MV-4-11 (cell line): ENCODE measurements at regions not wholly inside any gene's neighbourhood (a gene's known extent, or its start where the extent isn't known, plus 50 kb on each side); places are given as distances from the start of the nearest gene placed in this dataset.

Source experiments
- DNase-seq: peaks from one replicate; lab custom pipeline; 2025; lab: John Stamatoyannopoulos, UW

DNA sequence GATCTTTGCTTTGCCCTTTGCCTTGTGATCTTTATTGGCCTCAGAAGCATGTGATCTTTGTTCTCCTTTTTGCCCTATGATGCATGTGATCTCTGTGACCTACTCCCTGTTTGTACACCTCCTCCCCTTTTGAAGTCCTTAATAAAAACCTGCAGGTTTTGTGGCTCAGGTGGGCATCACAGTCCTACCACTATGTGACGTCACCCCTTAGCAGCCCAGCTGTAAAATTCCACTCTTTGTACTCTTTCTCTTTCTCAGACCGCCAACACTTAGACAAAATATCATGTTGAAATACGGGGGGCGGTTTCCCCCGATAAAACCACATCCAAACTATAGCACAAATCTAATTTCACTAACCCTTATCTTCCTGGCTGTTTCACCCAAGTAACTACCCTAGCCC lies 76.7 kb upstream of the RAPGEF4 start:
- no peak for DNase-seq

DNA sequence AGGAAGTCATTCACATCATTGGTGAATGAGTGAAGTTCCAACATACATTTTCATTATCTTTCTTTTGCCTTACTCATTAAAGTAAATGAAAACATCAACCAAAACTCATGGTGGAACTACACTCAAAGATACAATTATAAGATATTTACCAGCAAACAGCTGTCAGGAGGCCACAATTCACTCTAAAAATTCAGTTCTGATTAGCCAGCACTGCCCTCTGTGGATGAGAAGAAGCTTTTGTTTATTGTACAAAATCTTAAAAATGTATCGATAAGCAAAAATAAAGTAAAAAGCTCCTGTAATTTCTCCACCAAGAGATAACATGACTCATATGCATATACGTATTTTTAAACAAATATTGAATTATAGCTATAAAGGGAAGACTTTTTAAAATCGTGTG lies 73.5 kb upstream of the RAPGEF4 start:
- DNase-seq, result no peak

DNA sequence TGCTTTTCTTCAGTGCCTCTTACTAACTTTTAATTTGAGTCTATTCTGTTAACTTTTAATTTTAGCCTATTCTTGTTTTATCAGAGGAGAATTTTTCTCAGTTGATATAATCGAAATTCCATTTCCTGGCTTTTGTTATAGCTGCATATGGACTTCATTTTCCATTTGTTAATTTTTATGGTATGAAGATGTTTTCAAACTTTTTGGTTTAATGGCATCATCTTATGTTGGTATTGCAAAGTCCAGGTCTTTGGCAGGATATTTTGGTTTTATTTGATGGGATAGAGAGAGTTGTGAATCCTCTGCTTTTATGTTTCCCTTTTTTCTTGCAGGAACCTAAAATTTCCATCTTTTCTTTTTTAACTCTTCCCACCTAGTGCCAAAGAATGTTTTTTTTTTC lies 70.9 kb upstream of the RAPGEF4 start:
- no peak for DNase-seq

DNA sequence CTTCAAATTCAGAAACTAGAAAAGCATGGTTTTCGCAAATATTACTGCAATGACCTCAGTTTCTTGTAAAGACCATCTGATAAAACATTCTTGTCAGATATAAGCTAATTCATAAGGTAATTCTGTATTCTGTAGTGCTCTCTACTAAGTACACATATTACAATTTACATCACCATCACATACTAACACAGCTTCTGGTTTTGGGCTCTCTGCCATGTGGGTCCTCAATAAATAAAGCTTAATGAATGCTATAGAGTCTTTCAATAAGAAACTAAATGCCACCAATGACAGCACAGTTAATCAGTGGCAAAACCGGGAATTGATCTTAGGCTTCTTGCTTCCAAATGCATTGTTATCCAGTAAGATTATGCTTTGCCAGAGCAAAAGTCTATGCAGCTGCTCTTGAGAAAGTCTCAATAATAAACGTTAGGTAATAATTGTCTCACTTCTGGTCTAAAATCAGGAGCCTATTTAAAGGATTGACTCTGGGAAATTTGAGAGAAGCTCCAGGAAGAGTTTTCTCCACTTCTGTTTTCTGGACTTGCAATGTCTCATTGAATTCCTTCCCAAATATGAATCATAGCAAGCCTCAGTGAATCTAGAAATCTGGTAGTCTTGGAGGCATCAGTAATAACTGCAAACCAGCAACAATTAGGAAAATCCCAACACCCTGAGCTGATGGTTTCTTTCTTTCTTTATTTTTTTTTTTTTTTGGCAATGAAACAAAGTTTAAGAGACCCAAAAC lies 67.9 kb upstream of the RAPGEF4 start:
- no peak for DNase-seq

DNA sequence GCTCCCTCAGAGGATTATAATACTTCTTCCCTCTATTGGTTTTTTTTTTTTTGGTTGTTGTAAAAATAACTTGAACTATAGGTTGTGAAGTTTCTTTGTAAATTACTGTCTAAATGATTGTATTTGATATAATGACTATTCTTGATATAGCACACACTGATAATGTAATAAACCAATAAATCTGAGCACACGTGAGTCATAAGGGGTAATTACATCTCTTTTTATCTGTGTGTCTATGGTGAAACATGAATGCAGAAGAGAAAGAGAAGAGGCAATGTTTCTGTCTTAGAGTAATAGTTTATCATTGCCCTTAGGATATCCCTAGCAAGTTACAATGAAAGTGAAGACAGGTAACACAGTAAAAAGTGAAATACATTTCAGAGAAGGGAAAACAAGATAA lies 64.1 kb upstream of the RAPGEF4 start:
- DNase-seq, result no peak

DNA sequence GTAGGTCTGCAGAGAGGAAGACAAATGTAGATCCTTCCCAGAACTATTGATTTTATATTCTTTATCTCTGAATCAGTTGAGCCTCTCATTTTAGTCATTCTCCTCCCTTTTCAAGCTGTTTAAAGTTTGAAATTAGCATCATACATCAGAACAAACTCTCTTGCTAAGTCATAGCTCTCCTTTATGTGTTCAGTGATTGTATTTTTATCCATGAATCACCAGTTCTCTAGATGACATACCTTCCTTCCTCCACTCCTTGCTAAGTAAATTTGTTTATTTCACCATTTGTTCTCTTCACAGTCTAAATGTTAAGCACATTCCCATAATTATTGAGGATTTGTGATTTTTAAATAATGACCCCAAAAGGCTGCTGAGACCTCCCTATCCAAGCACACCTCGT lies 63.5 kb upstream of the RAPGEF4 start:
- DNase-seq, result no peak

DNA sequence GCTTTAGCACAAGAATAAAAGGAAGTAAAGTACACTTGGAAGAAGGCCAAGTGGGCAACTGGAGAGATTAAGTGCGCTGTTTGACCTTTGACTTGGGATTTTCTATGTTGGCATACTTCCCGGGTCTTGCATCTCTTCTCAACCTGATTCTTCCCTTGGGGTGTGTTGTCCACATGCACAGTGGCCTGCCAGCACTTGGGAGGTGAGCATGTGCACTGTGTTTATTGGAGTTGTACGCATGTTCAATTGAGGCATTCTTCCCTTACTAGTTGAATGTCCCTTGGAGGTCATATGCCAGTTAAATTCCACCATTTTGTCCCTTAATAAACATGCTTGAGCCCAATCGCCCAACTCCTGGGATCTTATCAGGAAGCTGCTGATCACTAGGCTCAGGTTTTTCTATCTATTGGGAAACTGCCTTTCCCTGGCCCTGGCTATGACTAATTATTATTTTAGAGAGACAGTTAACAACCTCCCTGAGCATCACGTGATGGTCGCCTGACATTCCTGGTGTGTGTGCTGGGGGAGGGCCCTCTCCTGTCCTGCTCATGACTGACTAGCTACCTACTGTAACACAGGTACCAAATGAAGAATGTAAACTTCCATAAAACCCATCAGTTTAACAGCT lies 62.5 kb upstream of the RAPGEF4 start:
- no peak for DNase-seq

DNA sequence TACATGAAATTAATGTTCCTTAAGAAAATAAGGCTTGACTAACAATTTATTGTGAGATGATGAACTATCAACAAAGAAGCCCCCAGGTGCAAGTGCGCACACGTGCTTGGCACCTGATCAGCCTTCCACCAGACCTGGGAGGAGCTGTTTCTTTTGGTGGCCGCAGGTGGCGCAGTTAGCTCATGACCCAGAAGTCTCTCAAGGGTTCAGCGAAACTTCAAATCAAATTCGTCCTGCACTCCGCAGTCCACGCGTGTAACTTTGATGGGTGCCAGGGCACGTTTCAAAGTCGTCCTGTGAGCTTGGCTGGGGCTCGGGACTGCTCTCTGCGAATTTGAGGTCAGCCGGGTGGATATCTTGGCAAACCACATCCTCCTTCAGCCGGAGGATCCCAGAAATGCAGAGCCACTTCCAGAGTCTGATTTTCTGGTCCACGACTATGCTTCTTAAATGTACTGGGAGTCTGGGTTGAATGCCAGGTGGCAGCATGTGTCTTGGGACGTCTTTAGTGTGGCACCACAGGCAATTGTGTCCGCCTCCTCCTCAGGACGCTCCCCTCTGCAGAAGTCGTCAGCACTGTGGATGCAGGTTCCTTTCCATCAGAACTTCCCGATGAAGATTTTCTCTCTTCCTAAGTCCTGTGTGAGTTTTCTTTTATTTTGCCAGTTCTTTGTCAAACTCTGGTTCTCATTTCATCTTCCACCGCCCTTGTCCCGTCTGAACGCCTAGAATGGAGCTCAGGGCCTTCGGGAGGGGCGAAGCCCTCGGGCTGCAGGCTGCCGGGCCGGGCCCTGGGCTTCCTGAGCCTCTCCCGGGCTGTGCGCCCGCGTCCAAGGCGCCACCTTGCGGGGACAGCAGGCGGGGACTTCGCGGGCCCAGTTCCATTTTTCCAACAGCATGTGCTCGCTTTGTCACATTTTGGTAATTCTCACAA lies 61.3 kb upstream of the RAPGEF4 start:
- DNase-seq, result peak; percentile 13

DNA sequence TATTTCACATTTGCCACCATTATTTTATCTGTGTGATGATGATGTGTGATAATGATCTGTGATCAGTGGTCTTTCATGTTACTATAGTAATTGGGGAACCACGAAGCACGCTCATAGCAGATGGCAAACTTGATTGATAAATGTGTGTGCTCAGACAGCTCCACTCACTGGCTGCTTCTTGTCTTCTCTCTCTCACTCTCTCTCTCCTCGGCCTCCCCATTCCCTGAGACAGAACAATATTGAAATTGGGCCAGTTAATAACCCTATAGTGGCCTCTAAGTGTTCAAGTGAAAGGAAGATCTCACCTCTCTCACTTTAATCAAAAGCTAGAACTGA lies 60.7 kb upstream of the RAPGEF4 start:
- no peak for DNase-seq

DNA sequence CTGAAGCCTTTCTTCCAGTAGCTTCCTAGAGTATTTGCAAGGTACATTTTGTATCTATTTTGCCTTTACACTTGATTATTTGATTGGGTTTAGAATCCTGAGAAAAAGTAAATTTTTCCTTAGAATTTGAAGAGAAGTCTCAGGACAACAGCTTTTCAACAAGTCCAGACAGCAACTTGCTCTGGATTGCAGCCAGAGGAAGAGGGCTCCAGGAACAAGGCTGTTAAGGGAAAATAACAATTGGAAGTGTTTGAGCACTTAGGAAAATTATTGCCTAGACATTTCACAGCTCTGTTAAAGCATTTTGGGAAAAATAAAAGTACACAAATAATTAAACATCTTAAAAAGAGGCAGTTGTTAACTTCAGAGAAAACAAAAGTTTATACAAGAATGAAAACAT lies 58.3 kb upstream of the RAPGEF4 start:
- no peak for DNase-seq

DNA sequence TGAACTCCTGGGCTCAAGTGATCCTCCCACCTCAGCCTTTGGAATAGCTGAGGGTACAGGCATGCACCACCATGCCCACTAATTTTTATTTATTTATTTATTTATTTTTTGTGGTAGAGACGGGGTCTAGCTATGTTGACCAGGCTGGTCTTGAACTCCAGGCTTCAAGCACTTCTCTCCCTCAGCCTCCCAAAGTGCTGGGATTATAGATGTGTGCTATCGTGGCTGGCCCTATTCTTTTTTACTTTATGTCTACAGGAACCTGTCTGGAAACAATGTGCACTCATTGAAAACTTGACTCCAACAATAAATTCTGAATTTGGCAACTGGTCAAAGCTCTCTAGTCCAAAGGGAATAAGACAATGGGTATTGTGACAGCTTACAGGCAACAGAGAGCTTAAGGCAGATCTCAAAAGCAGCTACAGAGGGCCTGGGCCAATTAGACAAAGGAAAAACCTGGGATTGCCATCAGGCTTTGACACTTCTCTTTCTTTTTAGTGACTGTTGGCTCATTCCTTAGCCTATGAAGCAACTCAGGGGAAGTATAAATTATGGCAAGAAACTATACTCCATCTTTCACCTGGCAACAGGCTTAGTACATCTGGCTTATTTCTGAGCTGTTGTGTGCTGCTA lies 55.1 kb upstream of the RAPGEF4 start:
- no peak for DNase-seq

DNA sequence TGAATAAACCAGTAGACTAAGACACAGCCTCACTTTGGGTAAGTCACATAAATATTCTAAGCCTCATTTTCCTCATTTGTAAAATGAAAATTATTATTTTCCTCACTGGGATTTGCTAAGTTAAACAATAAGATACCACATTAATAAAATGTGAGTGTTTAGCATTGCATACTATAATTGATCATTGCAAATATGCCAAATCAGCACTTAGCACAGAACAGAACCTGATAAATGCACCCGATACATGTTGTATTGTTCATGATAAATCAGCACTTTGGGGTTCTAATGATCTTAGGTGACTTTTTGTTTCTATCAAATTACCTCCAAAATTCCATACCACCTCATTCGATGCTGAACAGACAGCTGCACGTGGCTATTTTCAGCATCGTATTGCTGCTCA lies 50.2 kb upstream of the RAPGEF4 start:
- no peak for DNase-seq
